Posterior cingulate gyrus (tissue), 11 donors: ENCODE measurements at regions not wholly inside any gene's neighbourhood (a gene's known extent, or its start where the extent isn't known, plus 50 kb on each side); places are given as distances from the start of the nearest gene placed in this dataset.

Experiments
- DNase-seq, 10 donors: peaks; one replicate each; pipeline versions ENCODE4 v3.0.0 to v3.0.0-alpha.2; 2020 to 2021; ENCODE audit warnings: mixed read lengths in 3 of 10
- intact Hi-C: fragments of 100-400 bp; cut with DNase I; formaldehyde crosslinking; loops from one replicate; pipeline ENCODE4 v1.15.1; 2023

GRCh38 chr18:68435581-68435980 is 279.3 kb downstream of the TMX3 start:
- intact Hi-C loops = no loop called here
- no peak for DNase-seq

- intact Hi-C loops = no loop called here
- DNase-seq = no peak
Observed at GRCh38 chr18:68431922-68432198, 283.0 kb downstream of the TMX3 start.

GRCh38 chr18:68431111-68431921 is 283.6 kb downstream of the TMX3 start:
- intact Hi-C loops = no loop called here
- DNase-seq = no peak

GRCh38 chr18:68429841-68430240 is 285.1 kb downstream of the TMX3 start:
- DNase-seq = no peak
- intact Hi-C loops = no loop called here

- no peak for DNase-seq
- intact Hi-C loops = no loop called here
Observed at GRCh38 chr18:68429111-68429510, 285.8 kb downstream of the TMX3 start.

GRCh38 chr18:68428661-68429060 is 286.2 kb downstream of the TMX3 start:
- intact Hi-C loops = no loop called here
- no peak for DNase-seq

GRCh38 chr18:68427951-68428401 is 286.9 kb downstream of the TMX3 start:
- peak in 8 of 10 donors; percentile 17 to 82 (median 33) for DNase-seq
- intact Hi-C loops = no loop called here

- no peak for DNase-seq
- intact Hi-C loops = no loop called here
Observed at GRCh38 chr18:68426731-68427315, 288.1 kb downstream of the TMX3 start.

GRCh38 chr18:68418881-68419280 is 296.0 kb downstream of the TMX3 start:
- DNase-seq = peak in 1 of 10 donors; percentile 39
- intact Hi-C loops = no loop called here

GRCh38 chr18:68418226-68418868 is 296.6 kb downstream of the TMX3 start:
- no peak for DNase-seq
- intact Hi-C loops = no loop called here

GRCh38 chr18:68417826-68418225 is 297.1 kb downstream of the TMX3 start:
- no peak for DNase-seq
- intact Hi-C loops = no loop called here

- intact Hi-C loops = no loop called here
Observed at GRCh38 chr18:68417166-68417799, 297.6 kb downstream of the TMX3 start.

GRCh38 chr18:68414407-68414806 is 300.5 kb downstream of the TMX3 start:
- no peak for DNase-seq
- intact Hi-C loops = no loop called here

More at GRCh38 chr18:68417166-68417799, 297.6 kb downstream of the TMX3 start:
- no peak for DNase-seq

GRCh38 chr18:68409576-68409975 is 305.3 kb downstream of the TMX3 start:
- DNase-seq = no peak
- intact Hi-C loops = no loop called here

- no peak for DNase-seq
- intact Hi-C loops = no loop called here
Observed at GRCh38 chr18:68406761-68407160, 308.1 kb downstream of the TMX3 start.

- no peak for DNase-seq
- intact Hi-C loops = no loop called here
Observed at GRCh38 chr18:68402784-68403183, 312.1 kb downstream of the TMX3 start.

GRCh38 chr18:68400889-68401288 is 314.0 kb downstream of the TMX3 start:
- no peak for DNase-seq
- intact Hi-C loops = no loop called here

GRCh38 chr18:68399721-68400120 is 315.2 kb downstream of the TMX3 start:
- DNase-seq = no peak
- intact Hi-C loops = no loop called here

GRCh38 chr18:68397241-68398035 is 317.5 kb downstream of the TMX3 start:
- intact Hi-C loops = no loop called here
- no peak for DNase-seq

- no peak for DNase-seq
- intact Hi-C loops = no loop called here
Observed at GRCh38 chr18:68394705-68395104, 320.2 kb downstream of the TMX3 start.

GRCh38 chr18:68391801-68392200 is 323.1 kb downstream of the TMX3 start:
- intact Hi-C loops = no loop called here

More at GRCh38 chr18:68391801-68392200, 323.1 kb downstream of the TMX3 start:
- DNase-seq = no peak
